Endodermal cell (in vitro differentiated cells): ENCODE measurements at regions not wholly inside any gene's neighbourhood (a gene's known extent, or its start where the extent isn't known, plus 50 kb on each side); places are given as distances from the start of the nearest gene placed in this dataset.
"Not testable (repeated sequence)": the region's sequence is repeated elsewhere in the genome, so short reads cannot be mapped to it uniquely, and the experiment has no call there.

Experiments used
- DNase-seq: peaks from one replicate; pipeline ENCODE4 v3.0.0-alpha.2; 2017
- H3K27ac ChIP-seq: 2 replicates; pipeline ENCODE4 v1.5.1; 2013; ENCODE audit warnings: mild to moderate bottlenecking, low read depth, low read length, moderate library complexity
- H3K27me3 ChIP-seq: 2 replicates; pipeline ENCODE4 v1.6.1; 2013; ENCODE audit warnings: mild to moderate bottlenecking, low read length, moderate library complexity; ENCODE audit not compliant: insufficient read depth, control insufficient read depth, poor library complexity, severe bottlenecking
- H3K36me3 ChIP-seq: 2 replicates; pipeline ENCODE4 v1.7.0; 2013; ENCODE audit warnings: mild to moderate bottlenecking, low read length, moderate library complexity; ENCODE audit not compliant: control insufficient read depth, insufficient read depth
- H3K4me1 ChIP-seq: one replicate; pipeline ENCODE4 v1.7.0; 2013; ENCODE audit warnings: low read length; ENCODE audit not compliant: control insufficient read depth, insufficient read depth
- H3K4me3 ChIP-seq: 2 replicates; pipeline ENCODE4 v1.5.1; 2013; ENCODE audit warnings: mild to moderate bottlenecking, low read length, moderate library complexity
- H3K9ac ChIP-seq: 2 replicates; pipeline ENCODE4 v1.6.1; 2013; ENCODE audit warnings: mild to moderate bottlenecking, low read length, moderate library complexity; ENCODE audit not compliant: poor library complexity, severe bottlenecking; ENCODE audit errors: extremely low read depth
- H3K9me3 ChIP-seq: 2 replicates; pipeline ENCODE4 v1.6.1; 2013; ENCODE audit warnings: mild to moderate bottlenecking, low read length, moderate library complexity; ENCODE audit not compliant: control insufficient read depth
- H3K27ac Mint-ChIP-seq: 2 replicates; pipeline ENCODE4 v1.8.0; 2020; ENCODE audit warnings: mixed read lengths
- H3K27me3 Mint-ChIP-seq: 2 replicates; pipeline ENCODE4 v1.8.0; 2021; ENCODE audit warnings: mild to moderate bottlenecking, mixed read lengths; ENCODE audit not compliant: insufficient read depth
- H3K36me3 Mint-ChIP-seq: 2 replicates; pipeline ENCODE4 v1.8.0; 2020; ENCODE audit warnings: low read depth, mixed read lengths
- H3K4me1 Mint-ChIP-seq: 2 replicates; pipeline ENCODE4 v1.8.0; 2020; ENCODE audit warnings: mixed read lengths
- H3K4me3 Mint-ChIP-seq: 2 replicates; pipeline ENCODE4 v1.8.0; 2020; ENCODE audit warnings: mild to moderate bottlenecking, moderate library complexity, mixed read lengths
- H3K9me3 Mint-ChIP-seq: 2 replicates; pipeline ENCODE4 v1.8.0; 2020; ENCODE audit warnings: mild to moderate bottlenecking, mixed read lengths
- CTCF ChIP-seq: fragments of 200-600 bp; sonication (generic); conservative IDR thresholded peaks from 2 replicates; pipeline ENCODE4 v1.5.0; 2021; ENCODE audit warnings: antibody characterized with exemption, mild to moderate bottlenecking
- WGBS, 2 experiments: methylation state at CpG; one replicate each; pipeline versions ENCODE4 v1.1.5 to v1.1.7; 2013; ENCODE audit warnings: missing lambda C conversion rate in 2 of 2, mixed read lengths in 1 of 2; ENCODE audit not compliant: insufficient coverage in 1 of 2, insufficient read length in 1 of 2; 5-methylcytosine and 5-hydroxymethylcytosine counted together

GRCh38 chr1:67503974-67504373 lies 73.8 kb upstream of the SERBP1 start:
- Mint-ChIP-seq H3K4me1 (no peaks in the 10 kb centered on the region), H3K4me3 (no peak overlapping the region), H3K27me3 (peaks cover 31% of the 10 kb centered on the region), H3K27ac (no peak overlapping the region), H3K9me3 (peaks cover 1% of the 10 kb centered on the region), H3K36me3 (no peaks in the 10 kb centered on the region)
- Histone ChIP-seq H3K9me3 (no peaks in the 10 kb centered on the region), H3K36me3 (no peaks in the 10 kb centered on the region), H3K27ac (no peak overlapping the region), H3K4me3 (no peak overlapping the region), H3K4me1 (no peaks in the 10 kb centered on the region), H3K27me3 (peaks cover 11% of the 10 kb centered on the region), H3K9ac (no peak overlapping the region)
- DNase-seq: no peak
- TF ChIP-seq CTCF: no peak
- WGBS, 2 experiments: 84 to 95% methylated on average over 2 of the region's 2 CpGs

- not testable (repeated sequence) for H3K36me3 Mint-ChIP-seq, H3K4me3 Mint-ChIP-seq, H3K27ac ChIP-seq, H3K36me3 ChIP-seq, H3K4me1 ChIP-seq, H3K27me3 ChIP-seq, H3K4me1 Mint-ChIP-seq, DNase-seq, H3K27ac Mint-ChIP-seq, H3K9ac ChIP-seq
- peak overlapping the region; percentile 45 for H3K4me3 ChIP-seq
- peaks cover 26% of the 10 kb centered on the region for H3K9me3 ChIP-seq
- Mint-ChIP-seq H3K9me3 (peaks cover 56% of the 10 kb centered on the region), H3K27me3 (peaks cover 67% of the 10 kb centered on the region)
- 92% methylated on average over 2 to 9 of the region's 11 CpGs for WGBS, 2 experiments
Measured at GRCh38 chr1:67513392-67514294, 83.4 kb upstream of the SERBP1 start.

DNA sequence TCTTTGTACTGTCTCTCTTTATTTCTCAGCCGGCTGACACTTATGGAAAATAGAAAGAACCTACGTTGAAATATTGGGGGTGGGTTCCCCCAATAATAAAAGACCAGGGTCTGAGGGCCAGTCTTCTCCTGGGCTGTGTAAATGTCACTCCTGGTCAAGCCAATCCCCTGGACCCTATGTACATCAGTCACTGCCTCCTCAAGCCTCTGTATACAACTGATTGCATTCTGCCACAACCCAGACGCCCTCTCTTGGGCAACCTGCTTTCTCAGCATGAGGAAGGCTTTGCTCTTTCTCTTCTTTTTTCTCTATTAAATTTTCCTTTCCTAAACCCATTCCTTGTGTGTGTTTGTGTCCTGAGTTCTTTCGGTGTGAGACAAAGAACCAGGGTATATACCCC lies 84.1 kb upstream of the SERBP1 start:
- no peaks in the 10 kb centered on the region for H3K4me1 ChIP-seq
- no peak for TF ChIP-seq CTCF
- no peak overlapping the region for H3K4me3 ChIP-seq
- Mint-ChIP-seq H3K4me1 (no peaks in the 10 kb centered on the region), H3K9me3 (peaks cover 53% of the 10 kb centered on the region), H3K4me3 (no peak overlapping the region), H3K36me3 (peaks cover 3% of the 10 kb centered on the region), H3K27me3 (peaks cover 70% of the 10 kb centered on the region), H3K27ac (no peak overlapping the region)
- no peak overlapping the region for H3K27ac ChIP-seq
- WGBS, 2 experiments: 82% methylated on average over 4 of the region's 4 CpGs; no CpG with 5 or more reads in 1 of the 2 experiments
- no peak for DNase-seq
- no peak overlapping the region for H3K9ac ChIP-seq
- H3K36me3 ChIP-seq: no peaks in the 10 kb centered on the region
- H3K9me3 ChIP-seq: peaks cover 26% of the 10 kb centered on the region
- peaks cover 8% of the 10 kb centered on the region for H3K27me3 ChIP-seq
